Tibial nerve (tissue), 4 donors: ENCODE measurements at regions not wholly inside any gene's neighbourhood (a gene's known extent, or its start where the extent isn't known, plus 50 kb on each side); places are given as distances from the start of the nearest gene placed in this dataset.
A peak's percentile ranks its signal among the peaks of the same experiment; 100 is the strongest.

ENCODE experiments used
- DNase-seq, 2 donors: peaks; one replicate each; pipeline ENCODE4 v3.0.0-alpha.2; 2019; ENCODE audit warnings: low spot score in 2 of 2
- H3K27ac ChIP-seq, 4 donors: fragments of 200-600 bp; sonication (generic) in 3 of 4; one replicate each; pipeline ENCODE4 v1.5.1; 2017 to 2019; ENCODE audit warnings: mild to moderate bottlenecking in 1 of 4
- H3K27me3 ChIP-seq, 2 donors: fragments of 200-600 bp; sonication (generic) in 1 of 2; one replicate each; pipeline versions ENCODE4 v1.5.1 to v1.6.0; 2017 to 2019
- H3K36me3 ChIP-seq, 3 donors: fragments of 200-600 bp; sonication (generic); one replicate each; pipeline ENCODE4 v1.5.1; 2018 to 2019
- H3K4me1 ChIP-seq, 4 donors: fragments of 200-600 bp; sonication (generic) in 3 of 4; one replicate each; pipeline ENCODE4 v1.5.1; 2017 to 2019
- H3K4me3 ChIP-seq, 4 donors: fragments of 200-600 bp; sonication (generic) in 3 of 4; one replicate each; pipeline ENCODE4 v1.5.1; 2017 to 2019; ENCODE audit warnings: mild to moderate bottlenecking in 1 of 4, moderate library complexity in 1 of 4
- H3K9me3 ChIP-seq, 4 donors: fragments of 200-600 bp; sonication (generic) in 3 of 4; one replicate each; pipeline ENCODE4 v1.5.1; 2017 to 2019
- EP300 ChIP-seq, 2 donors: sonication (generic); formaldehyde crosslinking; IDR thresholded peaks; one replicate each; pipeline ENCODE4 v1.6.1; 2017; ENCODE audit warnings: antibody characterized with exemption in 2 of 2, mild to moderate bottlenecking in 1 of 2
- POLR2A ChIP-seq, 2 donors: fragments of 450-650 bp; IDR thresholded peaks; one replicate each; pipeline ENCODE4 v1.6.1; 2017; ENCODE audit warnings: antibody characterized with exemption in 2 of 2, mild to moderate bottlenecking in 2 of 2, moderate library complexity in 2 of 2
- WGBS, 2 donors: methylation state at CpG; one replicate each; pipeline ENCODE4 v1.1.5; 2018; 5-methylcytosine and 5-hydroxymethylcytosine counted together
- TF ChIP-seq, protein P1 (sequence below), 5 experiments: fragments of 200-600 bp in 3 of 5; fragments of 450-650 bp in 2 of 5; sonication (generic) in 3 of 5; IDR thresholded peaks; one replicate each; pipeline ENCODE4 v1.5.1; 2016 to 2019; ENCODE audit warnings: antibody characterized with exemption in 5 of 5, mild to moderate bottlenecking in 3 of 5, moderate library complexity in 2 of 5

DNA sequence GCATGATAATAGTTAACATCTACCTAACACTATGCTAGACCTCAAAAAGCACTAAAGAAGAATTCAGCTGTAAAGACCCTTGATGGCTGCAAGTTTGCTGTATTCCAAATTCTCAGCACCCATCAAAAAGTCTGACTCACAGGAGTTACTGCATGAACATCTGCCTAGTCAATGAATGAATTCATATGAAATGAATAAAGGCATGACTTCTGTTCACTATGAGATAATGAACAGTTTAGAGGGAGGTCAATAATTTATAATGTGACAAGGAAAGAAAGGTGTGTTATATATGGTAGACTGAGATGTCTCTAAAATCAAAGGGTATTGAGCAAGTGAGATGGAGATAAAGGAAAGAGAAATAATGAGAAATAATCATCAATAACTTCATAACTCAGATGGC lies 508.2 kb upstream of the TGFBR2 start:
- no peak for DNase-seq
- H3K4me1 ChIP-seq: no peaks in the 10 kb centered on the region
- H3K27me3 ChIP-seq: no peaks in the 10 kb centered on the region
- H3K27ac ChIP-seq: no peak overlapping the region
- H3K4me3 ChIP-seq: no peak overlapping the region
- peaks cover 0 to 7% (median 0%) of the 10 kb centered on the region in 4 donors for H3K9me3 ChIP-seq
- no peak for TF ChIP-seq EP300 (IDR thresholded peaks at IDR 0.05)
- TF ChIP-seq, protein P1, sequence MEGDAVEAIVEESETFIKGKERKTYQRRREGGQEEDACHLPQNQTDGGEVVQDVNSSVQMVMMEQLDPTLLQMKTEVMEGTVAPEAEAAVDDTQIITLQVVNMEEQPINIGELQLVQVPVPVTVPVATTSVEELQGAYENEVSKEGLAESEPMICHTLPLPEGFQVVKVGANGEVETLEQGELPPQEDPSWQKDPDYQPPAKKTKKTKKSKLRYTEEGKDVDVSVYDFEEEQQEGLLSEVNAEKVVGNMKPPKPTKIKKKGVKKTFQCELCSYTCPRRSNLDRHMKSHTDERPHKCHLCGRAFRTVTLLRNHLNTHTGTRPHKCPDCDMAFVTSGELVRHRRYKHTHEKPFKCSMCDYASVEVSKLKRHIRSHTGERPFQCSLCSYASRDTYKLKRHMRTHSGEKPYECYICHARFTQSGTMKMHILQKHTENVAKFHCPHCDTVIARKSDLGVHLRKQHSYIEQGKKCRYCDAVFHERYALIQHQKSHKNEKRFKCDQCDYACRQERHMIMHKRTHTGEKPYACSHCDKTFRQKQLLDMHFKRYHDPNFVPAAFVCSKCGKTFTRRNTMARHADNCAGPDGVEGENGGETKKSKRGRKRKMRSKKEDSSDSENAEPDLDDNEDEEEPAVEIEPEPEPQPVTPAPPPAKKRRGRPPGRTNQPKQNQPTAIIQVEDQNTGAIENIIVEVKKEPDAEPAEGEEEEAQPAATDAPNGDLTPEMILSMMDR (IDR thresholded peaks at IDR 0.05): no peak
- TF ChIP-seq POLR2A (IDR thresholded peaks at IDR 0.05): no peak
- H3K36me3 ChIP-seq: no peaks in the 10 kb centered on the region

DNA sequence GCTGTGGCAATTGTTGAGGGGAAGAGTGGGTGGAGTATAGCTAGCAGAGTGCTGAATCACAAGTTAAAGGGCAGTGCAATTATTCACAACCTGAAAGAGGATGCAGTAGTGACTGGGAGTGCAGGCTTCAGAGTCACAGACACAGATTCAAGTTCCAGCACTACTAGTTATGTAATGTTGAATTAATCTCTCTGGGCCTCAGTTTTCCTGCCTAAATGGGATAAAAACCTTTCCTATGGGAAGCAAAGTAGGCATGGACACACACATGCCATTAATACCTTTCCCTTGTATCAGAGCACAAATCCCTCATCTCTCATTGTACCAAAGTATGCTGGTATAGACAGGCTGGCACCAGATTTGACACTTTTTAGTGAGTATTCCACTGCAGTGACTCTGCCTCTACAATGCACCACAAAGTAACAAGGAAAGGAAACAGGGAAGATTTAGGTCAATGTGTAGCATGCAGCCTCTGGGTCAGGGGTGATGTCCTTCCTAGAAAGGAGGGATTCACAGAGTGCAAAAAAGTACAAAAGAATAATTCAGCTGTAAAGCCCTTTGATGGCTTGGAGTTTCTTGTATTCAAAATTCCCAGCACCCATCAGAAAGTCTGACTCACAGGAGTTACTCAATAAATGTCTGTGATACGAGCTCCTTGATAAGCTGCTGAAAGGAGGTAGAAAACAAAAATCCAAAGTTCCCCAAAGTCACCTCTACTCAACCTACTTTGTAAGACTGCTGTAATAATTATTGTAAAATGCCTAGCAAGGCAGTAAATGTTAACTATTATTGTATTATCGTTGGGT lies 507.5 kb upstream of the TGFBR2 start:
- 45 to 60% methylated on average over 2 of the region's 2 CpGs for WGBS, 2 donors
- Histone ChIP-seq H3K27me3 (no peaks in the 10 kb centered on the region), H3K36me3 (no peaks in the 10 kb centered on the region), H3K4me1 (no peaks in the 10 kb centered on the region), H3K27ac (no peak overlapping the region), H3K9me3 (peaks cover 0 to 7% (median 0%) of the 10 kb centered on the region in 4 donors), H3K4me3 (no peak overlapping the region)
- TF ChIP-seq EP300 (IDR thresholded peaks at IDR 0.05) (no peak), POLR2A (IDR thresholded peaks at IDR 0.05) (no peak)
- TF ChIP-seq, protein P1 (IDR thresholded peaks at IDR 0.05): no peak
- no peak for DNase-seq

DNA sequence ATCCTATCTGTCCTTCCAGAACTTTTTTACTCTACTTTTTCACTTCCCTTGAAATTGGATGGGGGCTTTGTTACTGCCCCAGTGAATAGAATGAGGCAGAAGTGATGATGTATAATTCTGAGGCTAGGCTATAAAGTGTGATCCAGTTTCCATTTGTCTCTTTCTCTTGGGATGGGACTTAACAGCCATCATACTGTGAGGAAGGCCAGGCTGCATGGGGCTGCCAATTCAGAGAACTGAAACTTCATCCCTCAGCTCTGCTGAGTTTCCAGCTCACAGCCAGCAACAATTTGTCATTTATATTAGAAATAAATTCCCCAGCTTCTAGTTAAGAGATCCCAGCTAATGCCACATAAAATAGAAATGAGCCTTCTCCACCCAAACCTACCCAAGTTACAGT lies 504.0 kb upstream of the TGFBR2 start:
- H3K27me3 ChIP-seq: no peaks in the 10 kb centered on the region
- no peaks in the 10 kb centered on the region for H3K9me3 ChIP-seq
- H3K27ac ChIP-seq: no peak overlapping the region
- no peak overlapping the region for H3K4me3 ChIP-seq
- no peak for DNase-seq
- H3K4me1 ChIP-seq: no peaks in the 10 kb centered on the region
- H3K36me3 ChIP-seq: no peaks in the 10 kb centered on the region
- TF ChIP-seq POLR2A (IDR thresholded peaks at IDR 0.05) (no peak), EP300 (IDR thresholded peaks at IDR 0.05) (no peak)
- TF ChIP-seq, protein P1 (IDR thresholded peaks at IDR 0.05): no peak

DNA sequence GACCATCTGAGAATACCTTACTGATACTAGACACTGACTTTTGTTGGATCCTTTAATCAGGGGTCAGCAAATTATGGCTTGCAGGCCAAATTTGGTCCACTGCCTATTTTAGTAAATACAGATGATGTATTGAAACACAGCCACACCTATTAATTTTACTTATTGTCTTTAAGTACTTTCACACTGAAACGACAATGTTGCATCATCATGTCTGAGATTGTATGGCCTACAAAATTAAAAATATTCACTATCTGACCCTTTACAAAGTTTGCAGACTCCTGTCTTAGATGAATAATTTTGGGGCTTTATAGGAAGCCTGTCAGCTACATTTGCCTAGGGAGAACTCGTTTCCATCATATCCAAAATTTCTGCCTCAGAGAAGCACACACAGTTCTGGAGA lies 503.2 kb upstream of the TGFBR2 start:
- Histone ChIP-seq H3K4me3 (no peak overlapping the region), H3K27ac (no peak overlapping the region), H3K27me3 (no peaks in the 10 kb centered on the region), H3K4me1 (no peaks in the 10 kb centered on the region), H3K9me3 (no peaks in the 10 kb centered on the region), H3K36me3 (no peaks in the 10 kb centered on the region)
- no peak for TF ChIP-seq POLR2A (IDR thresholded peaks at IDR 0.05)
- WGBS, 2 donors: 82% methylated on average over 2 of the region's 2 CpGs
- DNase-seq: no peak

DNA sequence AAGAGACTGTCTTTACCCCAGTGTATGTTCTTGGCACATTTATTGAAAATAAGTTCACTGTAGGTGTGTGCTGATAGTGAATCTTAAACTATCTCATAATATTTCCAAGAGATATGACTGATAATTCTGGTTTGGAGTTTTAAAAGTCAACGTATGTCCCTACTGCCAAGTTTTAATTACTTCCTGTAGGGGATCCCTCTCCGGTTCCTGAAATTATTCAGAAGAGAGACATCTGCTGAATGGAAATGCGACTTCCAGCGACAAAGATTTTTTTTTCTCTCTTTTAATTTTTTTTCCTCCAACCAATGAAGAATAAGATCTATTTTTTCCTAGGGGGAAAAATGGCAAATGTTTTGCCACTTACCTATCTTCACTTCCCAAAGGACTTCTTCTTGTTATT lies 498.9 kb upstream of the TGFBR2 start:
- no peak for TF ChIP-seq EP300 (IDR thresholded peaks at IDR 0.05)
- 59 to 63% methylated on average over 4 of the region's 4 CpGs for WGBS, 2 donors
- Histone ChIP-seq H3K27ac (no peak overlapping the region), H3K27me3 (no peaks in the 10 kb centered on the region), H3K36me3 (no peaks in the 10 kb centered on the region), H3K4me1 (peaks cover 0 to 6% (median 0%) of the 10 kb centered on the region in 4 donors), H3K4me3 (no peak overlapping the region), H3K9me3 (no peaks in the 10 kb centered on the region)
- no peak for DNase-seq

DNA sequence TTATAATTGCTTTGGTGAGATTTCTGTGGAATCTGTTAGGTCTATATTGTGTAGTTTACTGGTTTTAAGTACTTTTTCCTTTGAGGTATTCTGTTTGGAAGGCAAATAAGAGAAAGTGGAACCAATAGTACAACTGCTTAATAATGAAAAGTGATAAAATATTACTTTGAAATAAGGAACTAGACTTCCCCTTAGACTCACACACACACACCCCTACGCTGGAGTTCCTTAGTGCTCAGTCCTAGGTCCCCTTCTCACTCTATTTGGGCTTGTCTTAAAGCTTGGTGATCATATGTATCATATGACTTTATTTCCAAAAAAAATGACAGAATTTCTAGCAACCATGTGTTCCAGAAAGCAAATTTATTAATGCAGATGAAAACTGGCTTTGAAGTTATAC lies 494.0 kb upstream of the TGFBR2 start:
- no peak for TF ChIP-seq EP300 (IDR thresholded peaks at IDR 0.05)
- TF ChIP-seq, protein P1 (IDR thresholded peaks at IDR 0.05): no peak
- no peak for TF ChIP-seq POLR2A (IDR thresholded peaks at IDR 0.05)
- Histone ChIP-seq H3K4me1 (peaks cover 0 to 16% (median 0%) of the 10 kb centered on the region in 4 donors), H3K4me3 (no peak overlapping the region), H3K9me3 (no peaks in the 10 kb centered on the region), H3K36me3 (no peaks in the 10 kb centered on the region), H3K27me3 (no peaks in the 10 kb centered on the region), H3K27ac (peak overlapping the region in 1 of 4 donors; percentile 26)
- 87 to 88% methylated on average over 1 of the region's 1 CpG for WGBS, 2 donors
- no peak for DNase-seq
